ENCODE measurements at regions not wholly inside any gene's neighbourhood (a gene's known extent, or its start where the extent isn't known, plus 50 kb on each side); places are given as distances from the start of the nearest gene placed in this dataset.
A peak's percentile ranks its signal among the peaks of the same experiment; 100 is the strongest.

DNA sequence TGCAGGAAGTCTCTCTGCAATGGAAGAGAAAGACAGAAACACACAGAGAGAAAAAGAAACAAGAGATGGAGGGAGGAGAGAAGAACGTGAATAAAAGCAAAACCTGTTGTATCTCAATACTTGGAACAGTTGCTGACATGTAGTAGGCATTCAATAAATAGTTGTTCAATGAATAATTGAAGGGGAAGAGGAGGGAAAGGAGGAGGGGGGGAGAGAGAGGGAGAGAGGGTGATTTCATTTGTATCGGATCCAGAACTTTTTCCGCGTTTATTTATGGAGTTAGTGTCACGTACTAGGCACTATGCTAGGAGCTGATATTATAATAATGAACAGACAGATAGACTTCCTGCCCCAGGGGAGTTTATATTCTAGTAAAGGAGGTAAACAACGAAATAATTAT is 144.1 kb downstream of the OMA1 start:
- H3K27ac Mint-ChIP-seq: no peak overlapping the region
- DNase-seq (ENCODE audit: extremely low spot score, unreplicated experiment): no peak
- H3K9me3 Mint-ChIP-seq: no peaks in the 10 kb centered on the region
- peaks cover 3% of the 10 kb centered on the region for H3K27me3 Mint-ChIP-seq
- no peaks in the 10 kb centered on the region for H3K36me3 Mint-ChIP-seq
- H3K4me1 Mint-ChIP-seq (ENCODE audit: unreplicated experiment): peaks cover 20% of the 10 kb centered on the region
- H3K4me3 Mint-ChIP-seq: no peak overlapping the region
- TF ChIP-seq, protein P1, sequence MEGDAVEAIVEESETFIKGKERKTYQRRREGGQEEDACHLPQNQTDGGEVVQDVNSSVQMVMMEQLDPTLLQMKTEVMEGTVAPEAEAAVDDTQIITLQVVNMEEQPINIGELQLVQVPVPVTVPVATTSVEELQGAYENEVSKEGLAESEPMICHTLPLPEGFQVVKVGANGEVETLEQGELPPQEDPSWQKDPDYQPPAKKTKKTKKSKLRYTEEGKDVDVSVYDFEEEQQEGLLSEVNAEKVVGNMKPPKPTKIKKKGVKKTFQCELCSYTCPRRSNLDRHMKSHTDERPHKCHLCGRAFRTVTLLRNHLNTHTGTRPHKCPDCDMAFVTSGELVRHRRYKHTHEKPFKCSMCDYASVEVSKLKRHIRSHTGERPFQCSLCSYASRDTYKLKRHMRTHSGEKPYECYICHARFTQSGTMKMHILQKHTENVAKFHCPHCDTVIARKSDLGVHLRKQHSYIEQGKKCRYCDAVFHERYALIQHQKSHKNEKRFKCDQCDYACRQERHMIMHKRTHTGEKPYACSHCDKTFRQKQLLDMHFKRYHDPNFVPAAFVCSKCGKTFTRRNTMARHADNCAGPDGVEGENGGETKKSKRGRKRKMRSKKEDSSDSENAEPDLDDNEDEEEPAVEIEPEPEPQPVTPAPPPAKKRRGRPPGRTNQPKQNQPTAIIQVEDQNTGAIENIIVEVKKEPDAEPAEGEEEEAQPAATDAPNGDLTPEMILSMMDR (conservative IDR thresholded peaks at IDR 0.05): no peak

DNA sequence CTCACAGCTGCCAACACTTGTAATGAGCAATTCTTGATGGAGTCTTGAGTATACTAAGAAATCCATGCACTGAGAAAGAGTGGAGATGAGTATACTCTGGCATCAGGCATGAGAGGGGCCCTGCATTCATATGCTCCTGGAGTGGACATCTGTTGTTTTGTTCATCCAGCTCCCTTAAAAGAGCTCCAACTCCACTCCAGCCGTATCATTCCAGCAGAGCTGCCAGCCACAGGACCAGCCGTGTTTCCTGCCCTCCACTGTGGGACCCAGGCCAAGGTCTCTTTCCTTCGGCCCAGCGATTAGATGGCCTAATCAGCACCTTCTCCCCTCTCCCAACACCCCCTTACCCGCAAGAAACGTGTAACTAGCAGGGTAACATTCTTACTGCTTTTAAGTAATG is 144.5 kb downstream of the OMA1 start:
- no peak for DNase-seq (ENCODE audit: extremely low spot score, unreplicated experiment)
- H3K36me3 Mint-ChIP-seq: no peaks in the 10 kb centered on the region
- peaks cover 20% of the 10 kb centered on the region for H3K4me1 Mint-ChIP-seq (ENCODE audit: unreplicated experiment)
- H3K27ac Mint-ChIP-seq: no peak overlapping the region
- H3K4me3 Mint-ChIP-seq: no peak overlapping the region
- H3K27me3 Mint-ChIP-seq: peaks cover 3% of the 10 kb centered on the region
- TF ChIP-seq, protein P1 (conservative IDR thresholded peaks at IDR 0.05): no peak
- H3K9me3 Mint-ChIP-seq: no peaks in the 10 kb centered on the region

DNA sequence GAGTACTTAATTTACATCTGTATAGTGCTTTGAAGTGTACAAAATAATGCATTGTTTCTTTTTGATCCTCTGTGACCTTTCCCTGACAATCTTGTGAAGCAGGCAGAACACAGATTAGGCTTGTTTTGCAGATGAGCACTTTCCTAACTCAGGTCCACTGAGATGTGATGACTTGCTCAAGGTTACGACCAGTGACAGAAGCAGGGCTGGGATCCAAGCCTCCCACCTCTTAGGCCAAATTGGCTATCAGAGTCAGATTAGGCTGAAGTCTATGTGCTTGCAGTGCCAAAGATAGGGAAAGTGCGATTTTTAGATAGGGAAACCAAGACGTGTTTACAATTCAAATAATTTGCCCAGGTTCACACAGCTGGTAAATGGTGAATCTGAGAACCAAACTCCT is 147.3 kb downstream of the OMA1 start:
- no peak for DNase-seq (ENCODE audit: extremely low spot score, unreplicated experiment)
- Mint-ChIP-seq H3K9me3 (no peaks in the 10 kb centered on the region), H3K4me1 (ENCODE audit: unreplicated experiment) (peaks cover 30% of the 10 kb centered on the region), H3K27ac (no peak overlapping the region), H3K36me3 (no peaks in the 10 kb centered on the region), H3K4me3 (no peak overlapping the region), H3K27me3 (peaks cover 9% of the 10 kb centered on the region)
- TF ChIP-seq, protein P1 (conservative IDR thresholded peaks at IDR 0.05): no peak

DNA sequence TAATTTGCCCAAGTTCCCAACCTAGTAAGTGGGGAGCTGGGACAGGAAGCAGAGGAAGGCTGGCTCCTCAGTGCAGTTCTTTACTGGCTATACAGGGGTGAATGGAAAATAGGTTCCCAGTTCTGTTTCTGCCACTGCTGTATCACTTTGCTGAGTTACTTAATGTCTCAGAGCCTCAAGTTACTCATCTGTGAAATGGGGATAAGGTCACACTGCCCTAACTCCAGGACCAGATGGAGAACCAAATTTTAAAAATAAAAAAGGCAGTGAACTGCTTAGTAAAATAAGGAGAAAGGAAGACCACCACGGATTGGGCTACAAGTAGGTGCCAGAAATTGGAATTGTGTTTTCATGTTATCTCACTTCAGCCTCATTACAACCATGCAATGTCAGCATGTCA is 147.8 kb downstream of the OMA1 start:
- DNase-seq (ENCODE audit: extremely low spot score, unreplicated experiment): no peak
- TF ChIP-seq, protein P1 (conservative IDR thresholded peaks at IDR 0.05): no peak
- Mint-ChIP-seq H3K36me3 (no peaks in the 10 kb centered on the region), H3K4me3 (no peak overlapping the region), H3K9me3 (no peaks in the 10 kb centered on the region), H3K27me3 (peaks cover 9% of the 10 kb centered on the region), H3K27ac (no peak overlapping the region), H3K4me1 (ENCODE audit: unreplicated experiment) (peaks cover 30% of the 10 kb centered on the region)

DNA sequence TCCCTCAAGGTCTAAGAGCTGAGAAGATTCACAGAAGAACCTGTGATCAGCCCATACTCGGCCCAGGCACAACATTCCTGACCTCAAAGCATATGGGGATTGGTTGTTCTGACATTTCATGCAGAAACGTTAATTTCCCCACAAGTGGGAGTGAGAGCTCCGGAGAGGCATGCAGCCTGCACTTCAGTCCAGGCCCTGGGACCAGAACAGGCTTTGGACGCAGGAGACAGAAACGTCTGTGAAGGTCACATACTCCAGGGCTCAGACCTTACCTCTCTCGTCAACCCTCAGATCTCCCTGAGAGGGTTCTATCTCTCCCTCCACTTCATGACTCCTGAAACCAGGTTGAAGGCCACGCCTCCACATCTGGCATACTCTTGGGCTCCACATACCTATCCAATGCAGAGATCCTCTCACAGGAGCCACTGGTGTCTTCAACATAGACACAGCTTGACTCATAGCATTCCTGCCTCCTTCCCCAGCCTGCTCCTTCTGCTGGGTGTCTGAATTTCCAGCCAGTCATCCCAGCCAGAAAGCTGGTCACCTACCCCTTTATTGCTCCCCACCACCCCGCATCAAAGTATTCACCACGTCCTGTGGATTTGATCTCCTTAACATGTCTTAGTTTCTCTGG is 149.2 kb downstream of the OMA1 start:
- Mint-ChIP-seq H3K27ac (no peak overlapping the region), H3K4me1 (ENCODE audit: unreplicated experiment) (peaks cover 28% of the 10 kb centered on the region), H3K4me3 (no peak overlapping the region), H3K9me3 (no peaks in the 10 kb centered on the region), H3K27me3 (peaks cover 9% of the 10 kb centered on the region), H3K36me3 (no peaks in the 10 kb centered on the region)
- DNase-seq (ENCODE audit: extremely low spot score, unreplicated experiment): no peak
- TF ChIP-seq, protein P1 (conservative IDR thresholded peaks at IDR 0.05): no peak

DNA sequence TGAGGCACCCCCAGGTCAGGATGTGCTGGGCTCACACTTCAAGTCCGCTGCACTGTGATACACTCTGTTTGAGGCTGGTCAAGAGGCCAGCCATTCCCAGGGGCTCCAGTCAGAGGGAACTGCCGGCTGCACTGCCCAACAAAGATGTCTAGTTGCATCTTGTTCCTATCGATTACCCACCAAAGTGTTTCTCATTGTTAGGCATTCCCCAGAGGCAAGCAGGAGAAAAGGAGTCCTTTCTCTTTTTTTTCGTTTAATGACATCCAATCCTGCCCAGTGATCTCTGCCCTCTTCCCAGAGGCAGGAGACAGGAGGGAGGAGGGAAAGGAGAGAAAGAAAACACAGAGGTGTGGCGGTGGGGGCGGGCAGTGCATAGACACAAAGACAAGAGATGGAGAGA is 150.4 kb downstream of the OMA1 start:
- H3K4me3 Mint-ChIP-seq: no peak overlapping the region
- H3K4me1 Mint-ChIP-seq (ENCODE audit: unreplicated experiment): peaks cover 25% of the 10 kb centered on the region
- peak overlapping the region; percentile 3 for H3K27ac Mint-ChIP-seq
- DNase-seq (ENCODE audit: extremely low spot score, unreplicated experiment): no peak
- no peaks in the 10 kb centered on the region for H3K36me3 Mint-ChIP-seq
- no peaks in the 10 kb centered on the region for H3K9me3 Mint-ChIP-seq
- peaks cover 7% of the 10 kb centered on the region for H3K27me3 Mint-ChIP-seq
- TF ChIP-seq, protein P1 (conservative IDR thresholded peaks at IDR 0.05): no peak
